Fibroblast of villous mesenchyme (primary cell): ENCODE measurements at regions not wholly inside any gene's neighbourhood (a gene's known extent, or its start where the extent isn't known, plus 50 kb on each side); places are given as distances from the start of the nearest gene placed in this dataset.

Source experiments
- DNase-seq: peaks from one replicate; pipeline ENCODE4 v3.0.0-alpha.2; 2010; ENCODE audit warnings: low read depth
- H3K4me3 ChIP-seq: 2 replicates; pipeline ENCODE4 v1.5.1; 2011; ENCODE audit warnings: low read depth, mild to moderate bottlenecking, low read length
- CTCF ChIP-seq: IDR thresholded peaks from 2 replicates; pipeline ENCODE4 v1.5.1; 2012; ENCODE audit warnings: low read depth, mild to moderate bottlenecking, low read length; ENCODE audit not compliant: insufficient read depth

DNA sequence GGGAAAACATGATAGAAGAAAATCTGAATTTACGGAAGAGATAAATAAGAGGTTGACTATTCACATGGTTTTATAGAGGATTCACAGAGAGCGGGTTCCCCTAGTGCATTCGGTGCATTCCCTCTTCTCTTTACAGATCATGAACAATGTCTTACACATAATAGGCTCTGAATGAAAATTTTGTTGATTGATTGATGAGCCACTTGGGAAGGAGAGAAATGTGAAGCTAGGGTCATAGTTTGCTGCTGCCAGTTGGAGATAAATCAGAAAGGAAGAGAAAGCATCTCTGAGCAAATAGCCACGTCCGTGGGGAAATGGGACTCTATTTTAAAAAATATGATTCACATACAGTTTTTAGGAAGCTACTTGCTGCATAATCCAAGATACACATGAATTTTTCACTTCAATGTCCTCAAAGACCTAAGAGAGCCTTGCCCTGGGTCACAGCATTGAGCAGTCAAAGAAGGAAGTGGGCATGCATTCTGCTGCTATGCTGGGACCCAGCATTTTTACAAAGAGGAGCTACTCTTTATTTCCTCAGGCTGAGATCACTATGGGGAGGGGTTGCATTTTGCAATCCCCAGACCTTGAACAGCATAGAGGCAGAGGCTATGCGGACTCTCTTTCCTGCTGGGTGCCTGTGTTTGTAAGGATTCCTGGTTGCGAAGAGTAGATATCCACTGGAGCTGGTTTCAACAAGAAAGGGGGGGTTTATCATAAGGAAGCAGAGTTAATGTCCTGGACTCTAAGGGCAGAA, 395.3 kb downstream of the TSN start:
- no peak overlapping the region for H3K4me3 ChIP-seq
- TF ChIP-seq CTCF: no peak
- no peak for DNase-seq

DNA sequence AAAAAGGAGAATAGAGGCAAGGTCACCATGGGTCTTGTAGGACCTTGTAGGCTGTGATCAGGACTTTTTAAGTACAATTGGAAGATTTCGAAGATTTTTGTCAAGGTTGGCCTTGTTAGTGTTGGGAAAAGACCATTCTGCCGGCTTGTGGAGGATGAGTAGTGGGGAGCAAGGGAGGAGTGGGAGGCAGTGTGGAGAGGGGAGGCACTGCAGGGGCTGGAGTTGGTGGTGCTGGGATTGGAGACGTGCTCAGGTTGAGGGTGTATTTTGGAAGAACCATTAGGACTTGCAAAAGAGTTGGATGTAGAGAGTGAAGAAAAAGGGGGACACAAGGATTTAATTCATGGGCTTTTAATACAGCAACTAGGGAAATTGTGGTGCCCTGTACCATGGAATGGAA, 397.1 kb downstream of the TSN start:
- no peak for TF ChIP-seq CTCF
- H3K4me3 ChIP-seq: no peak overlapping the region
- no peak for DNase-seq

GRCh38 chr2:122156176-122156890, 400.9 kb downstream of the TSN start:
- no peak for DNase-seq
- H3K4me3 ChIP-seq: no peak overlapping the region
- TF ChIP-seq CTCF: no peak

DNA sequence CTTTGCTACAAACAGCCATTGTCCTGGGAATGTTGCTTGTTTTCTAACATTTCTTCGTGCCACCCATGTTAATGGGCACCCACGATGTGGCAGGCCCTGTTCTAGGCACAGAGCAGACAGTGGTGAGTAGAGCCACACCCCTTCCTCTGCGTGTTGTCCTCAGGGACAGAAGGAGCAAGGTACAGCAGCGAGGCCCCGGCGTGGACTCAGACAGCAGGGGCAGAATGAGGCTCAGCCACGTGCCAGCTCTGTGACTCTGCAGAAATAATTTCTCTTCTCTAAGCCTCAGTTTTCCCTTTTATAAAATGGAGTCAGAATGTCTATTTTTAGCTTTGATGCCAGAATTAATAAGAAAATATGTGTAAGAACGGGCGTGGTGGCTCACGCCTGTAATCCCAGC, 401.7 kb downstream of the TSN start:
- no peak for DNase-seq
- no peak for TF ChIP-seq CTCF
- H3K4me3 ChIP-seq: no peak overlapping the region

DNA sequence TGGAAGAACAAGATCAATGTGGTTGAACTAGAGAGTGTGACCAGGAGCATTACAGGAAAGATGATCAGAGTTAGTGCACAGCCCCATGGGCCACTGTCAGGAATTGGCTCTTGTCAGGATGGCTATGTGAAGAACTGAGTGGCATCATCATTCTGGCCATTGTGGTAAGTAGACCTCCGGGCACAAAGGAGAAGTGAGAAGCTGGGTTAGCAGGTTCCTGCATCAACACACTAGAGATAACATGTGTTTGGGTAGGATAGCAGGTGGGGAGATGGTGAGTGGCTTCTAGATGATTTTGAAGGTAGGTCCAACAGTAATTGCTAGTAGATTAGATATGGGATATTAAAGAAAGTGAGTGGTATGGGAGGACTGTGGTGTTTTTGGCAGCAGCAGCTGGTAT, 408.2 kb downstream of the TSN start:
- no peak for DNase-seq
- no peak for TF ChIP-seq CTCF

DNA sequence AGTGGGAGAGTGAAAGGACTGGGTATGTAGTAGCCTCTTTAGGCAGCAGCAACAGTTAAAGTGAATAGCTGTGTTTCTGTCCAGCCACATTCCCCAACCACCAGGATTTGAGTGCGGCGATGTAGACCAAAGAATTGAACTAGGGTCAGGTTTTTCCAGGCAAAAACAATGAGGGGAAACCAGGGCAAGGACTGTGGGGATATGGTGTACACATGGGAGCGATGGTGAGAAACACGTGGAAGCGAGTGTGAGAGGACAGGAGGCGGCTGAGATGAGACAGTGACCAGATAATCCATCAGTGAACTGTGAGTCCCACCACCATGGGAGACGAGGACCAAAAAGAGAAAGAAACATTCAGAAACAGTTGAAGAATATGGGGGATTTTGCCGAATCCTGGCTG, 409.5 kb downstream of the TSN start:
- DNase-seq: no peak
- no peak for TF ChIP-seq CTCF
- no peak overlapping the region for H3K4me3 ChIP-seq

More for the DNA sequence above, 408.2 kb downstream of the TSN start:
- no peak overlapping the region for H3K4me3 ChIP-seq
